ENCODE measurements at regions not wholly inside any gene's neighbourhood (a gene's known extent, or its start where the extent isn't known, plus 50 kb on each side); places are given as distances from the start of the nearest gene placed in this dataset.

GRCh38 chr14:100425429-100425827, 102.3 kb downstream of the SLC25A47 start:
- H3K4me3 ChIP-seq = no peak overlapping the region
- H3K27me3 ChIP-seq = no peaks in the 10 kb centered on the region
- H3K9me3 ChIP-seq = no peaks in the 10 kb centered on the region
- H3K36me3 ChIP-seq = no peaks in the 10 kb centered on the region
- no peaks in the 10 kb centered on the region for H3K4me1 ChIP-seq
- intact Hi-C loops (cut with DNase I) = no loop called here
- no peak overlapping the region for H3K27ac ChIP-seq
- TF ChIP-seq POLR2A (IDR thresholded peaks at IDR 0.05) = no peak
- no peak for TF ChIP-seq POLR2AphosphoS5 (IDR thresholded peaks at IDR 0.05; ENCODE audit: insufficient read depth in 1 of 2, low read depth in 1 of 2)
- no peak for TF ChIP-seq CTCF (IDR thresholded peaks at IDR 0.05)
- no peak for DNase-seq (ENCODE audit: extremely low spot score in 2 of 2)

- Histone ChIP-seq H3K4me1 (no peaks in the 10 kb centered on the region), H3K27me3 (no peaks in the 10 kb centered on the region), H3K36me3 (no peaks in the 10 kb centered on the region), H3K27ac (no peak overlapping the region), H3K9me3 (no peaks in the 10 kb centered on the region), H3K4me3 (no peak overlapping the region)
- TF ChIP-seq POLR2A (IDR thresholded peaks at IDR 0.05) (no peak), CTCF (IDR thresholded peaks at IDR 0.05) (no peak), POLR2AphosphoS5 (IDR thresholded peaks at IDR 0.05; ENCODE audit: insufficient read depth in 1 of 2, low read depth in 1 of 2) (no peak)
- intact Hi-C loops (cut with DNase I) = no loop called here
- DNase-seq (ENCODE audit: extremely low spot score in 2 of 2) = no peak
Measured at GRCh38 chr14:100426314-100426713, 103.2 kb downstream of the SLC25A47 start.

GRCh38 chr14:100427166-100427565, 104.0 kb downstream of the SLC25A47 start:
- no peak for DNase-seq (ENCODE audit: extremely low spot score in 2 of 2)
- no peak overlapping the region for H3K4me3 ChIP-seq
- TF ChIP-seq POLR2AphosphoS5 (IDR thresholded peaks at IDR 0.05; ENCODE audit: insufficient read depth in 1 of 2, low read depth in 1 of 2) (no peak), CTCF (IDR thresholded peaks at IDR 0.05) (no peak), POLR2A (IDR thresholded peaks at IDR 0.05) (no peak)
- H3K36me3 ChIP-seq = no peaks in the 10 kb centered on the region
- no peaks in the 10 kb centered on the region for H3K4me1 ChIP-seq
- H3K27me3 ChIP-seq = no peaks in the 10 kb centered on the region
- no peaks in the 10 kb centered on the region for H3K9me3 ChIP-seq
- intact Hi-C loops (cut with DNase I) = no loop called here
- H3K27ac ChIP-seq = no peak overlapping the region

- intact Hi-C loops (cut with DNase I) = no loop called here
- no peak overlapping the region for H3K27ac ChIP-seq
- DNase-seq (ENCODE audit: extremely low spot score in 2 of 2) = no peak
- TF ChIP-seq CTCF (IDR thresholded peaks at IDR 0.05) (no peak), POLR2A (IDR thresholded peaks at IDR 0.05) (no peak), POLR2AphosphoS5 (IDR thresholded peaks at IDR 0.05; ENCODE audit: insufficient read depth in 1 of 2, low read depth in 1 of 2) (no peak)
- no peaks in the 10 kb centered on the region for H3K27me3 ChIP-seq
- no peaks in the 10 kb centered on the region for H3K36me3 ChIP-seq
- no peaks in the 10 kb centered on the region for H3K4me1 ChIP-seq
- no peak overlapping the region for H3K4me3 ChIP-seq
- H3K9me3 ChIP-seq = no peaks in the 10 kb centered on the region
Measured at GRCh38 chr14:100428727-100429126, 105.6 kb downstream of the SLC25A47 start.

GRCh38 chr14:100429537-100429936, 106.4 kb downstream of the SLC25A47 start:
- Histone ChIP-seq H3K36me3 (no peaks in the 10 kb centered on the region), H3K9me3 (no peaks in the 10 kb centered on the region), H3K27me3 (no peaks in the 10 kb centered on the region), H3K27ac (no peak overlapping the region), H3K4me3 (no peak overlapping the region), H3K4me1 (no peaks in the 10 kb centered on the region)
- no peak for DNase-seq (ENCODE audit: extremely low spot score in 2 of 2)
- TF ChIP-seq POLR2AphosphoS5 (IDR thresholded peaks at IDR 0.05; ENCODE audit: insufficient read depth in 1 of 2, low read depth in 1 of 2) (no peak), CTCF (IDR thresholded peaks at IDR 0.05) (no peak)
- intact Hi-C loops (cut with DNase I) = no loop called here
